ENCODE measurements at regions not wholly inside any gene's neighbourhood (a gene's known extent, or its start where the extent isn't known, plus 50 kb on each side); places are given as distances from the start of the nearest gene placed in this dataset.

DNA sequence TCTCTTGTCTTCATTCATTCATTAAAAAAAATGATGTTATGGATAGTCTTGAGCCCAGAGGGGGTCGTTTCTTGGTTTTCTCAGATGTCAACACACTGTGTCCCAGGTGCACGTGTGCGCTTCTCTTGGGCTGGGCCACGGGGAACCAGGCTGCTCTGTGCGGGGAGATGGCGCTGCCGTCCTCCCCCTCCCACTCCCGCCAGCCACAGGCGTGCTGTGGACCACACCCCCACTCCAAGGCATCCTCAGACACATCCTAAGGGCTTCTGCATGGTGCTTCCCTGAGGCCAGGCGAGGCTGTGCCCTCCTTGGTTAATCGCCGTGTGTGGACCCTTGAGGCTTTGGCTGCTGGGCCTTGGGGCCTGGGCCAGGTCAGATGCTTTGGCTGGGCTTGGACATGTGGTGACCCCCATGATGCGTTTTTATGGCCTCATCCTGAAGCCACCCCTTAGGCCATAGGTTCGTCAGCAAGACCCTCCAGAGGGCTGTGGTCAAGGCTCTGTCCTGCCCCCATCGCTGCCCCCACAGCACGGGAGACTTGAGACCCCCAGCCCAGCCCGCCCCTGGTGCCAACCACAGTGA is 245.7 kb upstream of the CIBAR2 start:
- Mint-ChIP-seq H3K4me1 (ENCODE audit: low read depth) (peaks cover 43% of the 10 kb centered on the region), H3K27me3 (ENCODE audit: insufficient read depth) (no peaks in the 10 kb centered on the region; the same call in none of the 2 replicates), H3K9me3 (no peaks in the 10 kb centered on the region), H3K36me3 (ENCODE audit: low read depth) (peaks cover 9% of the 10 kb centered on the region), H3K4me3 (no peak overlapping the region), H3K27ac (no peak overlapping the region)
- no peak for DNase-seq
- TF ChIP-seq, protein P1, sequence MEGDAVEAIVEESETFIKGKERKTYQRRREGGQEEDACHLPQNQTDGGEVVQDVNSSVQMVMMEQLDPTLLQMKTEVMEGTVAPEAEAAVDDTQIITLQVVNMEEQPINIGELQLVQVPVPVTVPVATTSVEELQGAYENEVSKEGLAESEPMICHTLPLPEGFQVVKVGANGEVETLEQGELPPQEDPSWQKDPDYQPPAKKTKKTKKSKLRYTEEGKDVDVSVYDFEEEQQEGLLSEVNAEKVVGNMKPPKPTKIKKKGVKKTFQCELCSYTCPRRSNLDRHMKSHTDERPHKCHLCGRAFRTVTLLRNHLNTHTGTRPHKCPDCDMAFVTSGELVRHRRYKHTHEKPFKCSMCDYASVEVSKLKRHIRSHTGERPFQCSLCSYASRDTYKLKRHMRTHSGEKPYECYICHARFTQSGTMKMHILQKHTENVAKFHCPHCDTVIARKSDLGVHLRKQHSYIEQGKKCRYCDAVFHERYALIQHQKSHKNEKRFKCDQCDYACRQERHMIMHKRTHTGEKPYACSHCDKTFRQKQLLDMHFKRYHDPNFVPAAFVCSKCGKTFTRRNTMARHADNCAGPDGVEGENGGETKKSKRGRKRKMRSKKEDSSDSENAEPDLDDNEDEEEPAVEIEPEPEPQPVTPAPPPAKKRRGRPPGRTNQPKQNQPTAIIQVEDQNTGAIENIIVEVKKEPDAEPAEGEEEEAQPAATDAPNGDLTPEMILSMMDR (IDR thresholded peaks at IDR 0.05): no peak

DNA sequence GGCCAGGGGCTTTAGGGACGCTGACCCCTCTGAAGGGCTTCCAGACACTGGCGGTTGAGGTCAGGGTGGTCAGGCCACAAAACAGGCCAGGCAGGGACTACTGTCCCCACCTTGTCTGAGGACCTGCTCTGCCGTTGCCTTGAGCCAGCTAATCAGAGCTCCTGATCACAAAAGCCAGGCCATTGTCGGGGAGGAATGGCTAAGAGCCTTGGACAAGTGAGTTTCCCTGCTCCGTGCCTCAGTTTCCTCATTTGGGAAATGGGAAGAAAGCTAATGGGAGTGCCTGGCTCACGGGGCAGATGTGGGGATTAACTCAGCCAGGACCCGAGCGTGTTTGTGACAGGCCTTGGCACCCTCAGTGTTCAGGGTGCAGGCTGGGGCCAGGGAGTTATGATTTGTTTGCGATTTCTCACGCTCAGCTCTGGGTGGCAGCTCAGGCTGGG is 246.5 kb upstream of the CIBAR2 start:
- TF ChIP-seq, protein P1 (IDR thresholded peaks at IDR 0.05): no peak
- Mint-ChIP-seq H3K27me3 (ENCODE audit: insufficient read depth) (no peaks in the 10 kb centered on the region; the same call in none of the 2 replicates), H3K4me3 (no peak overlapping the region), H3K36me3 (ENCODE audit: low read depth) (peaks cover 6% of the 10 kb centered on the region), H3K4me1 (ENCODE audit: low read depth) (peaks cover 43% of the 10 kb centered on the region), H3K9me3 (no peaks in the 10 kb centered on the region), H3K27ac (no peak overlapping the region)
- no peak for DNase-seq

DNA sequence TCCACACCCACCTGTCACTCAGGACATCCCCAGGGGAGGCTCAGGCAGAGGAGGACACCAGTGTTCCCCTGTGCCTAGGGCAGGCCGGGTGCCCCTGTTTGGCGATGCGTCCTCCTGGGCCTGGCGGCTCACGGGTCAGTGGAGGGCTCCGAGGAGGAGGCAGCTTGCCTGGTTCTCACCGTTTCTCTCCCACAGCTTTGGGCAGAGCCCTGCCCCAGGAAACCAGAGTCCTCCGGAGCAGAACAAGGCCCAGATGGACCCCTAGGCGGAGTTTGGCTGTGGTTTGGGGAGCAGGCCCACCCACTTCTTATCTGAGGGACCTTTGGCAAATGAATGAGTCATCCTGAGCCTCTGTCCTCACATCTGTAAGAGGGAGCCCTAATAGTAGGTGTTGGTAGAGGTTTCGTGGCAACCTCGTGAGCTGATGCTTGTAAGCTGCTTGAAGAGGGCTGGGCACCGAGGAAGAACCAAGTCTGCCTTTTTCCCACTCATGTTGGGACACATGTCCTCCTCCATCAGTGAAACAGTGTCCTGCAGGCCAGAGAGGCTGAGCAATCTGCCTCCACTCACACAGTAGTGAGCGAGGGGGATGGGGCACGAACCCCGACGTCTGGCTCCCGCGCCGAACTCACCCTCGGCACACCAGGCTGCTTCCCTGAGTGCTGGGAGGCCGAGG is 247.0 kb upstream of the CIBAR2 start:
- TF ChIP-seq, protein P1 (IDR thresholded peaks at IDR 0.05): no peak
- Mint-ChIP-seq H3K4me1 (ENCODE audit: low read depth) (peaks cover 43% of the 10 kb centered on the region), H3K4me3 (no peak overlapping the region), H3K9me3 (no peaks in the 10 kb centered on the region), H3K36me3 (ENCODE audit: low read depth) (peaks cover 5% of the 10 kb centered on the region), H3K27ac (no peak overlapping the region), H3K27me3 (ENCODE audit: insufficient read depth) (peaks cover 2% of the 10 kb centered on the region)
- no peak for DNase-seq

DNA sequence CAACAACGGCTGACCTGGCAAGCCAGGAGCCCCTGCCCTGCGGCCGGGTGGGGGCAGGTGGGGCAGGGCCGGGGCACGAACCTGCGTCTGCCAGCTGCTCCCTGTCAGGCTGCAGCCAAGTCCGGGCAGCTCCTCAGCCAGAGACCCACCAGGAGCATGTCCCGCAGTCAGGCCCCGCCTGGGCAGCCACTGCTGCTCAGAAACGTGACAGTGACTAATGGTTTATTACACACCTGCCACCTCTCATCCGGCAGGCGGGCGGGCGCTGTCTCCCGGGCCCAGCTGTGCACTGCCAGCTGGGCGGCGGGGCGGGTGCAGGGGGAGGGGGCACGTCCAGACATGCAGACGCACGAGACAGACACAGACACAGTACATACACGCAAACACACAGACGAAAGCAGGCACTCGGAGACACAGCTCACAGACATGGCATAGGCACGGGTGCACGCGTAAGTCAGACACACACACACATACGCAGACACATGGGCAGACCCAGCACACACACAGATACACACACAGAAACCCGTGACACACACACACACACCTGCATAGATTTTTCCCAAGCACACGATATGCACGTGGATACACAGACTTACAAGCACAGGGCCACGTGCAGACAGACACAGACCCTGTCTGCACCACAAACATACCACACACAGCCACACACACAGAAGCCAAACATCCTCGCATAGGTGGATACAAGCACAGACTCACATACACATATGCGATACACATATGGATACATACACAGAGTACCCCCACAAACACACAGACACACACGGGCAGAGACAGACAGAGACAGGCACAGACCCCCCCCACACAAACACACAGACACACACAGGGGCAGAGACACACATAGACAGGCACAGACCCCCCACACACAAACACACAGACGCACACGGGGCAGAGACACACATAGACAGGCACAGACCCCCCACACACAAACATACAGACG is 248.3 kb upstream of the CIBAR2 start:
- peaks cover 5% of the 10 kb centered on the region; the same call in 1 of the 2 replicates for H3K36me3 Mint-ChIP-seq (ENCODE audit: low read depth)
- no peaks in the 10 kb centered on the region for H3K9me3 Mint-ChIP-seq
- H3K4me1 Mint-ChIP-seq (ENCODE audit: low read depth): peaks cover 41% of the 10 kb centered on the region
- TF ChIP-seq, protein P1 (IDR thresholded peaks at IDR 0.05): no peak
- peaks cover 5% of the 10 kb centered on the region for H3K27me3 Mint-ChIP-seq (ENCODE audit: insufficient read depth)
- no peak overlapping the region for H3K27ac Mint-ChIP-seq
- DNase-seq: no peak
- no peak overlapping the region for H3K4me3 Mint-ChIP-seq

DNA sequence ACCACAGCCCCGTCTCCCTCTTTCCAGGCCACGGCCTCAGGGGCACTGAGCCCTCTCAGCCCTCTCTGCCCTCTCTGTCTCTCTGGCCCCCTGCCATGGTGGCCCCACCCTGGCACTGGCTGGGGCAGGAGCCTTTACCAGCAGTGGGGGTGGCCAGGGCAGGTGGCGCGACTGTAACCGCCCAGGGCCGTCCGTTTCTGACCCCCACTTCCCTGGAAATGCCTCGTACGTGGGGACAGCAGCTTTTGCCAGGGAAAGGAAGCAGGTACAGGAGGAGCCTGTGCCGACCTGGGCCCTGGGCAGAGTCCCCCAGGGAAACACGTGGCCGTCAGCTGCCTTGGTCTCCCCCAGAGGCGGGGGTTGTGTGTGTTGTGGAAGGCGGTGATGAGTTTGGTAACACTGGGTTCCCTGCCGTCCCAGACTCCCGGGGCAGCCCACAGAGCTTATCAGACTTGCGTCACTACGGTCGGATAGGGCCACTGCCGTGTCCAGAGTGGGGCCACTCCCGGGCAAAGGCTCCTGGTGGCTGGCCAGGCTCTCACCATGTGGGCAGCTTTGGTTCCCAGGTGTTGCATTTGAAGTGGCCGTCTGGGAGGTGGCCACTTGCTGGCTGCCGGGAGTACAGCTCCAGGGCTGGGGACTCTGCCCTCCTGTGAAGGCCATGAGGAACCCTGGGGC is 249.3 kb upstream of the CIBAR2 start:
- peaks cover 5% of the 10 kb centered on the region; the same call in 1 of the 2 replicates for H3K36me3 Mint-ChIP-seq (ENCODE audit: low read depth)
- H3K4me1 Mint-ChIP-seq (ENCODE audit: low read depth): peaks cover 41% of the 10 kb centered on the region
- TF ChIP-seq, protein P1 (IDR thresholded peaks at IDR 0.05): no peak
- H3K4me3 Mint-ChIP-seq: no peak overlapping the region
- no peaks in the 10 kb centered on the region for H3K9me3 Mint-ChIP-seq
- no peak for DNase-seq
- peaks cover 5% of the 10 kb centered on the region for H3K27me3 Mint-ChIP-seq (ENCODE audit: insufficient read depth)
- H3K27ac Mint-ChIP-seq: 0 out of 2 replicates have a peak overlapping the region, but pooled peaks have one; percentile 95
